H9 (cell line): ENCODE measurements at regions not wholly inside any gene's neighbourhood (a gene's known extent, or its start where the extent isn't known, plus 50 kb on each side); places are given as distances from the start of the nearest gene placed in this dataset.

Experiments
- DNase-seq: peaks from one replicate; pipeline ENCODE4 v3.0.0-alpha.2; 2017
- H2AFZ ChIP-seq: one replicate; pipeline ENCODE4 v1.6.1; 2013; ENCODE audit warnings: mild to moderate bottlenecking, low read length, control low read depth, moderate library complexity
- H2AK5ac ChIP-seq: 2 replicates; pipeline ENCODE4 v1.6.1; 2013; ENCODE audit warnings: low read length, control low read depth, mixed read lengths; ENCODE audit not compliant: insufficient read length
- H2BK120ac ChIP-seq: one replicate; pipeline ENCODE4 v1.6.1; 2013; ENCODE audit warnings: low read depth, mild to moderate bottlenecking, low read length, control low read depth, inconsistent platforms; ENCODE audit not compliant: poor library complexity, severe bottlenecking
- H2BK12ac ChIP-seq: 2 replicates; pipeline ENCODE4 v1.6.1; 2013; ENCODE audit warnings: low read length, control low read depth, mixed read lengths, low read depth; ENCODE audit not compliant: insufficient read length
- H2BK15ac ChIP-seq: 2 replicates; pipeline ENCODE4 v1.6.1; 2013; ENCODE audit warnings: low read depth, low read length, control low read depth
- H2BK20ac ChIP-seq: one replicate; pipeline ENCODE4 v1.6.1; 2013; ENCODE audit warnings: low read depth, mild to moderate bottlenecking, low read length, control low read depth, inconsistent platforms; ENCODE audit not compliant: poor library complexity, severe bottlenecking
- H2BK5ac ChIP-seq: 2 replicates; pipeline ENCODE4 v1.6.1; 2013; ENCODE audit warnings: low read length, control low read depth, mixed read lengths; ENCODE audit not compliant: insufficient read length
- H3K14ac ChIP-seq: 2 replicates; pipeline ENCODE4 v1.6.1; 2013; ENCODE audit warnings: low read length, control low read depth; ENCODE audit not compliant: insufficient read depth
- H3K18ac ChIP-seq: 2 replicates; pipeline ENCODE4 v1.6.1; 2013; ENCODE audit warnings: low read depth, mild to moderate bottlenecking, mixed read lengths, low read length, control low read depth; ENCODE audit not compliant: insufficient read length
- H3K23ac ChIP-seq: 2 replicates; pipeline ENCODE4 v1.6.1; 2013; ENCODE audit warnings: low read length, control low read depth, mixed read lengths, low read depth; ENCODE audit not compliant: insufficient read length
- H3K23me2 ChIP-seq: 2 replicates; pipeline ENCODE4 v1.6.1; 2013; ENCODE audit warnings: low read depth, mild to moderate bottlenecking, mixed read lengths, low read length, control low read depth; ENCODE audit not compliant: insufficient read length, poor library complexity, severe bottlenecking
- H3K27ac ChIP-seq: 2 replicates; pipeline ENCODE4 v1.5.1; 2013; ENCODE audit warnings: low read length, control low read depth, mixed read lengths, low read depth; ENCODE audit not compliant: insufficient read length
- H3K27me3 ChIP-seq: 2 replicates; pipeline ENCODE4 v1.6.1; 2013; ENCODE audit warnings: low read length, control low read depth, inconsistent platforms; ENCODE audit not compliant: insufficient read depth
- H3K4ac ChIP-seq: 2 replicates; pipeline ENCODE4 v1.6.1; 2013; ENCODE audit warnings: low read depth, mild to moderate bottlenecking, control low read depth, inconsistent platforms, low read length, moderate library complexity
- H3K4me1 ChIP-seq: 2 replicates; pipeline ENCODE4 v1.6.1; 2013; ENCODE audit warnings: low read length, control low read depth, inconsistent platforms; ENCODE audit not compliant: insufficient read depth
- H3K4me2 ChIP-seq: 2 replicates; pipeline ENCODE4 v1.6.1; 2013; ENCODE audit warnings: low read length, control low read depth, mixed read lengths; ENCODE audit not compliant: insufficient read length, insufficient read depth
- H3K56ac ChIP-seq: 2 replicates; pipeline ENCODE4 v1.6.1; 2013; ENCODE audit warnings: low read depth, mild to moderate bottlenecking, mixed read lengths, low read length, control low read depth; ENCODE audit not compliant: insufficient read length
- H3K79me1 ChIP-seq: 2 replicates; pipeline ENCODE4 v1.6.1; 2013; ENCODE audit warnings: low read depth, mild to moderate bottlenecking, moderate library complexity, low read length, control low read depth, inconsistent platforms; ENCODE audit not compliant: insufficient read depth, poor library complexity, severe bottlenecking
- H3K79me2 ChIP-seq: 2 replicates; pipeline ENCODE4 v1.6.1; 2013; ENCODE audit warnings: low read length, control low read depth, inconsistent platforms; ENCODE audit not compliant: insufficient read depth
- H3K9ac ChIP-seq: 2 replicates; pipeline ENCODE4 v1.6.1; 2013; ENCODE audit warnings: low read length, control low read depth, mixed read lengths; ENCODE audit not compliant: insufficient read length; ENCODE audit errors: extremely low read depth
- H3K9me3 ChIP-seq: one replicate; pipeline ENCODE4 v1.6.1; 2013; ENCODE audit warnings: low read depth, low read length, inconsistent platforms; ENCODE audit not compliant: control insufficient read depth
- H3T11ph ChIP-seq: one replicate; pipeline ENCODE4 v1.6.1; 2013; ENCODE audit warnings: mild to moderate bottlenecking, low read length, control low read depth, inconsistent platforms
- H4K20me1 ChIP-seq: one replicate; pipeline ENCODE4 v1.6.1; 2013; ENCODE audit not compliant: control insufficient read depth, insufficient read length, insufficient read depth
- H4K5ac ChIP-seq: 2 replicates; pipeline ENCODE4 v1.6.1; 2013; ENCODE audit warnings: low read depth, mild to moderate bottlenecking, mixed read lengths, low read length, control low read depth; ENCODE audit not compliant: insufficient read length
- H4K8ac ChIP-seq: replicated peaks from 2 replicates; pipeline ENCODE4 v1.6.1; 2013; ENCODE audit warnings: low read length, control low read depth, mixed read lengths, low read depth; ENCODE audit not compliant: insufficient read length
- H4K91ac ChIP-seq: 2 replicates; pipeline ENCODE4 v1.6.1; 2013; ENCODE audit warnings: low read depth, mild to moderate bottlenecking, moderate library complexity, mixed read lengths, low read length, control low read depth; ENCODE audit not compliant: insufficient read length
- H3K27ac Mint-ChIP-seq, 3 experiments: 2 replicates in 2 of 3; 3 replicates in 1 of 3; pipeline ENCODE4 v1.8.0; 2020 to 2021; ENCODE audit warnings: mixed read lengths in 3 of 3, mild to moderate bottlenecking in 1 of 3, moderate library complexity in 1 of 3
- H3K27me3 Mint-ChIP-seq: 2 replicates; pipeline ENCODE4 v1.8.0; 2021; ENCODE audit warnings: low read depth, mild to moderate bottlenecking, moderate library complexity, mixed read lengths
- H3K36me3 Mint-ChIP-seq, 3 experiments: 2 replicates in 2 of 3; 3 replicates in 1 of 3; pipeline ENCODE4 v1.8.0; 2020 to 2021; ENCODE audit warnings: low read depth in 3 of 3, mixed read lengths in 3 of 3; ENCODE audit not compliant: insufficient read depth in 1 of 3
- H3K4me1 Mint-ChIP-seq, 2 experiments: 2 replicates each; pipeline ENCODE4 v1.8.0; 2020; ENCODE audit warnings: mixed read lengths in 2 of 2
- H3K4me3 Mint-ChIP-seq, 2 experiments: 2 replicates in 1 of 2; 3 replicates in 1 of 2; pipeline ENCODE4 v1.8.0; 2020 to 2021; ENCODE audit warnings: mild to moderate bottlenecking in 2 of 2, mixed read lengths in 2 of 2, moderate library complexity in 1 of 2
- H3K9me3 Mint-ChIP-seq, 2 experiments: 2 replicates in 1 of 2; 3 replicates in 1 of 2; pipeline ENCODE4 v1.8.0; 2020; ENCODE audit warnings: mild to moderate bottlenecking in 2 of 2, mixed read lengths in 2 of 2, moderate library complexity in 1 of 2
- CTCF ChIP-seq: fragments of 200-600 bp; sonication (generic); conservative IDR thresholded peaks from 3 replicates; pipeline ENCODE4 v1.8.0; 2021; ENCODE audit warnings: antibody characterized with exemption, mild to moderate bottlenecking
- WGBS: extraction: QIAGEN DNeasy Blood & Tissue Kit; methylation state at CpG from one replicate; pipeline ENCODE4 v1.1.7; 2013; ENCODE audit warnings: missing lambda C conversion rate, low lambda C conversion rate, mixed read lengths; ENCODE audit not compliant: insufficient read length; ENCODE audit errors: extremely low coverage; 5-methylcytosine and 5-hydroxymethylcytosine counted together

GRCh38 chr5:168072665-168073064, 218.8 kb upstream of the WWC1 start:
- Histone ChIP-seq H3K18ac (no peak overlapping the region), H3K4me1 (no peaks in the 10 kb centered on the region; the same call in 1 of the 2 replicates), H3K4me2 (no peak overlapping the region)

More at GRCh38 chr5:168072665-168073064, 218.8 kb upstream of the WWC1 start:
- Histone ChIP-seq H4K8ac (no peak overlapping the region), H2BK12ac (no peak overlapping the region), H3T11ph (no peak overlapping the region), H3K9ac (no peak overlapping the region), H2BK20ac (no peak overlapping the region), H4K91ac (no peak overlapping the region), H2BK120ac (no peak overlapping the region), H3K23ac (no peak overlapping the region), H3K4ac (no peak overlapping the region), H3K9me3 (no peaks in the 10 kb centered on the region), H2BK15ac (no peak overlapping the region), H3K79me2 (no peaks in the 10 kb centered on the region), H4K20me1 (no peaks in the 10 kb centered on the region), H3K27me3 (no peaks in the 10 kb centered on the region), H3K14ac (no peak overlapping the region), H2AFZ (no peak overlapping the region), H2AK5ac (no peak overlapping the region), H2BK5ac (no peak overlapping the region), H4K5ac (no peak overlapping the region), H3K56ac (no peak overlapping the region), H3K27ac (no peak overlapping the region), H3K79me1 (no peaks in the 10 kb centered on the region), H3K23me2 (no peaks in the 10 kb centered on the region)
- no peak for TF ChIP-seq CTCF
- DNase-seq, result no peak
- no CpG with 5 or more reads among the region's 6 CpGs for WGBS
- H3K27ac Mint-ChIP-seq, result no peak overlapping the region
- H3K4me3 Mint-ChIP-seq, result no peak overlapping the region
- peaks cover 5% of the 10 kb centered on the region; the same call in 1 of the 2 replicates for H3K27me3 Mint-ChIP-seq
- H3K4me1 Mint-ChIP-seq, result peaks cover 3 to 4% of the 10 kb centered on the region in 2 experiments; a peak in 2 of 4 replicates
- H3K9me3 Mint-ChIP-seq, result no peaks in the 10 kb centered on the region
- H3K36me3 Mint-ChIP-seq, result no peaks in the 10 kb centered on the region
